ENCODE measurements at regions not wholly inside any gene's neighbourhood (a gene's known extent, or its start where the extent isn't known, plus 50 kb on each side); places are given as distances from the start of the nearest gene placed in this dataset.

DNA sequence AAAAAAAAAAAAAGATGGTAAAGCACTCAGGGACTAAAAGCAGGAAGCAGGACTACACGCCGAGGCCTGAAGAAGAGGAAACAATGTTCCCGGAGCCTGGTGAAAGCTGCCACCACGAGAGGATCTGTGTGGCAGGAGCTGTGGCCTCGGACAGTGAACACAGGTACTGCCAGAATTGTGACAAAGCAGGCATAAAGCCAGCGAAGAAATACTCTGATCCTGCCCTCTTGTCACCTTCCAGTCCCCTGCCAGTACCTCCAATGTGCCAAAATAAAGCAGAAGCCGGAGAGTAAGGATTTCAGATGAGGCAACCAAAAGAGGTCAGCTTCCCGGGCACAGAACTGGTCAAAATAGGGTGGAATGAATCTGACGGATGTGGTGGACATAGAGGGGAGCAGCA lies 211.5 kb upstream of the TARS1 start:
- no peak overlapping the region for H3K4me3 ChIP-seq (ENCODE audit: low read length)
- intact Hi-C loops (cut with micrococcal nuclease): no loop called here
- TF ChIP-seq CTCF (IDR thresholded peaks at IDR 0.05): no peak
- WGBS (ENCODE audit: insufficient coverage): 33% methylated on average over 9 of the region's 9 CpGs
- peaks cover 0 to 6% of the 10 kb centered on the region in 2 donors for H3K9me3 Mint-ChIP-seq
- H3K27me3 ChIP-seq (ENCODE audit: control insufficient read depth, insufficient read depth, low read length): no peaks in the 10 kb centered on the region
- no peaks in the 10 kb centered on the region for H3K36me3 Mint-ChIP-seq
- peaks cover 0 to 7% of the 10 kb centered on the region in 2 donors for H3K27me3 Mint-ChIP-seq (ENCODE audit: low read depth in 2 of 2)
- no peaks in the 10 kb centered on the region for H3K4me1 Mint-ChIP-seq
- DNase-seq (no peak), ATAC-seq (no peak)
- H3K4me1 ChIP-seq (ENCODE audit: control insufficient read depth, insufficient read depth, low read length): no peaks in the 10 kb centered on the region
- H3K27ac ChIP-seq (ENCODE audit: low read length): no peak overlapping the region
- H3K9me3 ChIP-seq (ENCODE audit: control insufficient read depth, insufficient read depth, low read length): no peaks in the 10 kb centered on the region
- no peak overlapping the region for H3K27ac Mint-ChIP-seq
- H3K4me3 Mint-ChIP-seq: no peak overlapping the region
- H3K36me3 ChIP-seq (ENCODE audit: control insufficient read depth, insufficient read depth, low read length): no peaks in the 10 kb centered on the region

DNA sequence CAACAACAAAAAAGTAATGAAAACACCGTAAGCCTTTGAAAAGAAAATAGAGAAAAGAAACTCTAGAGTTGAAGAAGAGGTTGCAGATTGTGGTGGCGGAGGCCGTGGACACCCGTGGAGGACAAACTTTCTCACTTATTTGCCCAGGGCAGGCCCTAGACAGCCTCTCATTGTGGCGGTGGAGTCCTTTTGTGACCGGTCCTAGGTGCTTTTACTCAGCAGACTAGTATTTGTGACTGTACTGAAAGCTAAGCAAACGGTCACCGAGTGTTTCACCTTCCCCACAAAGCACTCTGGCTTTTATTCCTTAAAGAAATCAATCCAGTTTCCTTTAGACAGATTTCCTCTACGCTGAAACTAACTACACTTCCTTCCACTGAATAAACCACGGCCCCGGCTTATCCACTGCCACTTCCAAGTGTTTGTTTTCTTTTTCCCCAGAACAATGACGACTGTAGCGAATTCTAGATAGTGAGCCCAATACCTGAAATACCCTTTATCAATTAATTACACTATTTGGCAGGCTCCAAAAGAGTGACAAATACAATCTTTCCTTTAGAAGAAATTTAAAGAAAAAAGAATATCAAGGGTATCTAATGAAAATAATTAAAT lies 210.2 kb upstream of the TARS1 start:
- TF ChIP-seq CTCF (IDR thresholded peaks at IDR 0.05): no peak
- H3K4me3 ChIP-seq (ENCODE audit: low read length): no peak overlapping the region
- ATAC-seq (no peak), DNase-seq (no peak)
- Mint-ChIP-seq H3K9me3 (peaks cover 0 to 6% of the 10 kb centered on the region in 2 donors), H3K36me3 (no peaks in the 10 kb centered on the region), H3K4me3 (no peak overlapping the region), H3K27me3 (ENCODE audit: low read depth in 2 of 2) (peaks cover 0 to 7% of the 10 kb centered on the region in 2 donors), H3K4me1 (peaks cover 1 to 5% of the 10 kb centered on the region in 2 donors), H3K27ac (no peak overlapping the region)
- H3K9me3 ChIP-seq (ENCODE audit: control insufficient read depth, insufficient read depth, low read length): no peaks in the 10 kb centered on the region
- intact Hi-C loops (cut with micrococcal nuclease): no loop called here
- no peaks in the 10 kb centered on the region for H3K36me3 ChIP-seq (ENCODE audit: control insufficient read depth, insufficient read depth, low read length)
- no peaks in the 10 kb centered on the region for H3K27me3 ChIP-seq (ENCODE audit: control insufficient read depth, insufficient read depth, low read length)
- WGBS (ENCODE audit: insufficient coverage): 63% methylated on average over 13 of the region's 13 CpGs
- peaks cover under 1% of the 10 kb centered on the region for H3K4me1 ChIP-seq (ENCODE audit: control insufficient read depth, insufficient read depth, low read length)
- no peak overlapping the region for H3K27ac ChIP-seq (ENCODE audit: low read length)

DNA sequence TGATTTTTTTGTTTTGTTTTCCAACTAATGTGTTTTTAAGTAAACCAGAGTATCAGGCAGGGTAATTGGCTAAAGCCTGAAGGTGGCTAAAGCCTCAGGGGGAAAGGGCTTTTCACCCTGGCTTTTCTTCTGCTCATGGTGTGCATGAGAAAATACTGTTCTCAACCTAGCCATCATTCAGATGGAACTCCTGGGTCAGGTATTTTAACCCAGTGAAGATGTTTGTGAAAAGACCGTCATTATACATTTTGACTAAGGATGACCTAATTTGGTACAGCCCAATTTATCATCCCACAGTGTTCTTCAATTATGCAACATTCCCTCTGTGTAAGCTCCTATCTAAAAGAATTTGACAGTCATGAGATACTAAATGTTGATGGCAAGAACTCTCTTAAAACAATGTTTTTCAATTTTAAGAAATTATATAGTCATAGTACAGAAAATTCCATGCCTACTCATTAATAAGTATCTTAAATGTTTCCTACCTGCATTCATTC lies 209.5 kb upstream of the TARS1 start:
- DNase-seq (no peak), ATAC-seq (no peak)
- Histone ChIP-seq H3K27ac (ENCODE audit: low read length) (no peak overlapping the region), H3K27me3 (ENCODE audit: control insufficient read depth, insufficient read depth, low read length) (no peaks in the 10 kb centered on the region), H3K36me3 (ENCODE audit: control insufficient read depth, insufficient read depth, low read length) (no peaks in the 10 kb centered on the region), H3K4me3 (ENCODE audit: low read length) (no peak overlapping the region), H3K9me3 (ENCODE audit: control insufficient read depth, insufficient read depth, low read length) (no peaks in the 10 kb centered on the region), H3K4me1 (ENCODE audit: control insufficient read depth, insufficient read depth, low read length) (peaks cover 3% of the 10 kb centered on the region)
- H3K27me3 Mint-ChIP-seq (ENCODE audit: low read depth in 2 of 2): peaks cover 0 to 7% of the 10 kb centered on the region in 2 donors
- 100% methylated on average over 1 of the region's 1 CpG for WGBS (ENCODE audit: insufficient coverage)
- TF ChIP-seq CTCF (IDR thresholded peaks at IDR 0.05): no peak
- H3K9me3 Mint-ChIP-seq: peaks cover 0 to 6% of the 10 kb centered on the region in 2 donors
- no peak overlapping the region for H3K27ac Mint-ChIP-seq
- no peaks in the 10 kb centered on the region for H3K36me3 Mint-ChIP-seq
- no peak overlapping the region for H3K4me3 Mint-ChIP-seq
- intact Hi-C loops (cut with micrococcal nuclease): no loop called here
- H3K4me1 Mint-ChIP-seq: peaks cover 8 to 12% of the 10 kb centered on the region in 2 donors

DNA sequence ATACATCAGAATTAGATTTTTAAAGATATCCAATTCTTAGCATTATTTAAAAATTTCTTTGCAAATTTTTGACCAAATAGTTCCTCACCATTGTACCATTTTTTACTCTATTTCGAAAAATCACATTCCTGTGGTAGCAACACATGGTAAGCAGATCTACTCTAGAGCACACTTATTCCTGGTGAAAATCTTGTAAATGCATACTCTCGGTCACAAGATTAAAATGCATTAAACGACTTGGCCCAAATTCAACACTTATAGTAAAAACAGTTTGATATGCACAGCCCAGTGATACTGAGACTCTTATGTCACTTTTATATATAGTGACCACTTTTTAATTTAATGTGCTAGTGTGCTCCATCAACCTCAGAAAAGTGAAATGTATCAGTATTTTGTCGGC lies 208.8 kb upstream of the TARS1 start:
- TF ChIP-seq CTCF (IDR thresholded peaks at IDR 0.05): no peak
- DNase-seq: no peak
- Histone ChIP-seq H3K27ac (ENCODE audit: low read length) (no peak overlapping the region), H3K36me3 (ENCODE audit: control insufficient read depth, insufficient read depth, low read length) (no peaks in the 10 kb centered on the region), H3K9me3 (ENCODE audit: control insufficient read depth, insufficient read depth, low read length) (no peaks in the 10 kb centered on the region), H3K27me3 (ENCODE audit: control insufficient read depth, insufficient read depth, low read length) (no peaks in the 10 kb centered on the region), H3K4me3 (ENCODE audit: low read length) (no peak overlapping the region), H3K4me1 (ENCODE audit: control insufficient read depth, insufficient read depth, low read length) (peaks cover 3% of the 10 kb centered on the region)
- H3K27me3 Mint-ChIP-seq (ENCODE audit: low read depth in 2 of 2): peaks cover 0 to 7% of the 10 kb centered on the region in 2 donors
- H3K9me3 Mint-ChIP-seq: peaks cover 3 to 6% of the 10 kb centered on the region in 2 donors
- H3K27ac Mint-ChIP-seq: no peak overlapping the region
- no peak for ATAC-seq
- peaks cover 9 to 18% of the 10 kb centered on the region in 2 donors for H3K4me1 Mint-ChIP-seq
- 72% methylated on average over 4 of the region's 4 CpGs for WGBS (ENCODE audit: insufficient coverage)
- intact Hi-C loops (cut with micrococcal nuclease): no loop called here
- no peak overlapping the region for H3K4me3 Mint-ChIP-seq
- no peaks in the 10 kb centered on the region for H3K36me3 Mint-ChIP-seq

All from natural killer cell (primary cell).